HepG2 (cell line): ENCODE measurements at regions not wholly inside any gene's neighbourhood (a gene's known extent, or its start where the extent isn't known, plus 50 kb on each side); places are given as distances from the start of the nearest gene placed in this dataset.

ENCODE experiments used
- ATAC-seq: fragments of 200-7000 bp; cut with Tn5 transposase; 3 replicates; pipeline ENCODE4 v1.9.1; 2020; ENCODE audit warnings: mild to moderate bottlenecking, moderate library complexity
- BruUV-seq: library from RNA; stranded (reverse); fragments of 400-500 nt; replicated peaks from 2 replicates; lab custom pipeline; 2021; lab: Mats Ljungman, UMichigan
- CTCF ChIA-PET: fragments of 300-600 bp; formaldehyde crosslinking; extraction: SDS; loops from one replicate; lab custom pipeline; 2021; ENCODE audit warnings: low total read pairs, inconsistent platforms, low intra/inter-chr PET ratio; lab: Yijun Ruan, JAX
- POLR2A ChIA-PET: fragments of 350-600 bp; sonication (Branson Sonifier 250); formaldehyde crosslinking; loops from one replicate; lab custom pipeline; 2020; ENCODE audit warnings: antibody characterized with exemption, inconsistent platforms; lab: Yijun Ruan, JAX
- DNase-seq: peaks from one replicate; pipeline ENCODE4 v3.0.0-alpha.2; 2015; ENCODE audit warnings: low spot score
- FAIRE-seq: peaks from 3 replicates; lab custom pipeline; 2011; peaks lifted over from hg19 to GRCh38; lab: Jason Lieb, UNC
- H2AFZ ChIP-seq: one replicate; pipeline ENCODE4 v1.6.1; 2011; ENCODE audit warnings: low read length, inconsistent platforms
- H3K27ac ChIP-seq: fragments of 300-600 bp; 3 replicates; pipeline ENCODE4 v1.8.0; 2011; ENCODE audit warnings: mixed run types, mild to moderate bottlenecking, mixed read lengths, low read length, inconsistent platforms; ENCODE audit not compliant: insufficient read depth; ENCODE audit errors: extremely low read length
- H3K27me3 ChIP-seq, 2 experiments: fragments of 200-600 bp in 1 of 2; 2 replicates in 1 of 2; 3 replicates in 1 of 2; pipeline versions ENCODE4 v1.6.0 to v1.8.0; 2011; ENCODE audit warnings: low read length in 2 of 2, mild to moderate bottlenecking in 2 of 2, moderate library complexity in 2 of 2, inconsistent platforms in 1 of 2; ENCODE audit not compliant: insufficient read depth in 2 of 2, control insufficient read depth in 1 of 2
- H3K36me3 ChIP-seq, 2 experiments: fragments of 200-600 bp in 1 of 2; replicated peaks in 1 of 2; 2 replicates in 1 of 2; 3 replicates in 1 of 2; pipeline versions ENCODE4 v1.5.1 to v1.8.0; 2011; ENCODE audit warnings: low read length in 2 of 2, inconsistent platforms in 1 of 2; ENCODE audit not compliant: insufficient read depth in 2 of 2, control insufficient read depth in 1 of 2
- H3K4me1 ChIP-seq: 2 replicates; pipeline ENCODE4 v1.5.1; 2012; ENCODE audit warnings: low read length, inconsistent platforms; ENCODE audit not compliant: insufficient read depth
- H3K4me2 ChIP-seq: 2 replicates; pipeline ENCODE4 v1.6.0; 2011; ENCODE audit warnings: low read depth, low read length, inconsistent platforms
- H3K4me3 ChIP-seq, 3 experiments: fragments of 200-600 bp in 1 of 3; sonication (generic), shearing (Covaris generic) in 1 of 3; replicated peaks in 1 of 3; 2 replicates each; pipeline ENCODE4 v1.5.1; 2011 to 2016; ENCODE audit warnings: low read length in 3 of 3, inconsistent platforms in 2 of 3, low read depth in 2 of 3, mild to moderate bottlenecking in 2 of 3, control low read depth in 1 of 3, mixed read lengths in 1 of 3; ENCODE audit not compliant: insufficient read depth in 1 of 3
- H3K79me2 ChIP-seq: one replicate; pipeline ENCODE4 v1.6.1; 2011; ENCODE audit warnings: low read length, inconsistent platforms; ENCODE audit not compliant: insufficient read depth
- H3K9ac ChIP-seq: 2 replicates; pipeline ENCODE4 v1.6.0; 2011; ENCODE audit warnings: mild to moderate bottlenecking, low read depth, low read length, inconsistent platforms; ENCODE audit not compliant: insufficient read depth
- H3K9me3 ChIP-seq: 2 replicates; pipeline ENCODE4 v1.5.1; 2012; ENCODE audit warnings: mild to moderate bottlenecking, low read length
- H4K20me1 ChIP-seq: 2 replicates; pipeline ENCODE4 v1.6.0; 2011; ENCODE audit warnings: inconsistent platforms, mild to moderate bottlenecking, low read length, moderate library complexity; ENCODE audit not compliant: insufficient read depth
- ATAD3A ChIP-seq: sonication (generic); formaldehyde crosslinking; IDR thresholded peaks from 2 replicates; pipeline ENCODE4 v1.4.0; 2020; ENCODE audit warnings: missing genetic modification reagents
- GTF3A ChIP-seq: sonication (generic); formaldehyde crosslinking; conservative IDR thresholded peaks from 2 replicates; pipeline ENCODE4 v1.4.0; 2020; ENCODE audit warnings: mild to moderate bottlenecking, missing genetic modification reagents
- KDM4B ChIP-seq: sonication (generic); formaldehyde crosslinking; IDR thresholded peaks from 2 replicates; pipeline ENCODE4 v1.4.0; 2020; ENCODE audit warnings: missing genetic modification reagents
- NR2F1 ChIP-seq, 2 experiments: fragments of 450-650 bp in 1 of 2; formaldehyde crosslinking in 1 of 2; IDR thresholded peaks; 2 replicates each; pipeline versions ENCODE4 v1.5.0 to v1.6.1; 2016 to 2020; ENCODE audit warnings: mild to moderate bottlenecking in 1 of 2, missing compliant biosample characterization in 1 of 2, missing genetic modification reagents in 1 of 2, moderate library complexity in 1 of 2
- ZNF12 ChIP-seq: sonication (generic); formaldehyde crosslinking; IDR thresholded peaks from 2 replicates; pipeline ENCODE4 v1.5.0; 2020; ENCODE audit warnings: missing genetic modification reagents
- ZNF274 ChIP-seq: sonication (generic); formaldehyde crosslinking; IDR thresholded peaks from 2 replicates; pipeline ENCODE4 v1.5.1; 2020; ENCODE audit warnings: mild to moderate bottlenecking, missing genetic modification reagents
- ZNF569 ChIP-seq: sonication (generic); formaldehyde crosslinking; IDR thresholded peaks from 2 replicates; pipeline ENCODE4 v1.5.0; 2020; ENCODE audit warnings: mild to moderate bottlenecking, missing genetic modification reagents, moderate library complexity, borderline replicate concordance
- ZNF777 ChIP-seq: sonication (generic); formaldehyde crosslinking; IDR thresholded peaks from 2 replicates; pipeline ENCODE4 v1.4.0; 2020; ENCODE audit warnings: missing genetic modification reagents
- WGBS: methylation state at CpG from one replicate; pipeline ENCODE4 v1.1.6; 2017; ENCODE audit warnings: low lambda C conversion rate; 5-methylcytosine and 5-hydroxymethylcytosine counted together
- in situ Hi-C: cut with HindIII; loops from 2 replicates; pipeline ENCODE4 v1.10.0; 2017; ENCODE audit warnings: low pct_unique_long_range_greater_than_20kb; ENCODE audit not compliant: extremely low pct_ligation_motif_present
- intact Hi-C: fragments of 100-400 bp; cut with micrococcal nuclease; formaldehyde crosslinking; loops from one replicate; pipeline ENCODE4 v1.10.0; 2022; ENCODE audit not compliant: unreplicated experiment
- TF ChIP-seq, protein P1 (sequence below): sonication (generic); formaldehyde crosslinking; IDR thresholded peaks from 2 replicates; pipeline ENCODE4 v1.8.0; 2022; ENCODE audit warnings: missing genetic modification reagents, mild to moderate bottlenecking, moderate library complexity, borderline replicate concordance
- TF ChIP-seq, protein P2 (sequence below): sonication (generic); formaldehyde crosslinking; IDR thresholded peaks from 2 replicates; pipeline ENCODE4 v1.8.0; 2022; ENCODE audit warnings: mild to moderate bottlenecking, missing genetic modification reagents, moderate library complexity
- TF ChIP-seq, protein P3 (sequence below): sonication (generic); formaldehyde crosslinking; IDR thresholded peaks from 2 replicates; pipeline ENCODE4 v1.4.0; 2020; ENCODE audit warnings: missing genetic modification reagents
- TF ChIP-seq, protein P4 (sequence below), 2 experiments: sonication (generic) in 1 of 2; formaldehyde crosslinking in 1 of 2; IDR thresholded peaks; 2 replicates each; pipeline versions ENCODE4 v1.4.0 to v1.6.1; 2016 to 2020; ENCODE audit warnings: borderline replicate concordance in 1 of 2, low read depth in 1 of 2, mild to moderate bottlenecking in 1 of 2, missing genetic modification reagents in 1 of 2
- TF ChIP-seq, protein P5 (sequence below): sonication (generic); formaldehyde crosslinking; IDR thresholded peaks from 2 replicates; pipeline ENCODE4 v1.4.0; 2020; ENCODE audit warnings: missing genetic modification reagents, mild to moderate bottlenecking, borderline replicate concordance

DNA sequence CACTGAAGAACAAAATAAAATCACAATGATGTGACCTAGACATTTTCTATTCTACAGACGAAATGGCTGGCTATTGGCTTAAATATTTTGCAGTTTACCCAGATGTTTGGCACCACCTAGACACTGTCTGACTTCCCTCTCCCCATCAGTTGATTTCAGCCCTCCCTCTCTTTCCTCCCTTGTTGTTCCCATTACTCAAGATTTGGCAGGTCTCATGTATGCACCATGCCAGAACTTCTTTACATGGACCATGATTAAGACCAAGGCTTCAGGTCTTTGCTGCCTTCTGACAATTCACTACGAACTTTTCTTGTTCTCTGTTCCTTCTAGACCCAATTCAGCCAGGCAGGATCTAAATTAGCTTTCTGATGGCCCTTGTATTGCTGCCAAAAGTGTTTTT lies 66.6 kb upstream of the GDNF start:
- Histone ChIP-seq H2AFZ (no peak overlapping the region), H3K27ac (no peak overlapping the region), H3K27me3 (peaks cover 0 to 6% of the 10 kb centered on the region in 2 experiments; a peak in 1 of 5 replicates), H3K4me1 (no peaks in the 10 kb centered on the region), H3K79me2 (no peaks in the 10 kb centered on the region), H3K4me3 (no peak overlapping the region), H3K9ac (no peak overlapping the region), H3K36me3 (no peaks in the 10 kb centered on the region), H4K20me1 (no peaks in the 10 kb centered on the region), H3K4me2 (no peak overlapping the region), H3K9me3 (no peaks in the 10 kb centered on the region)
- FAIRE-seq = no peak
- ATAC-seq = no peak
- 0% methylated on average over 2 of the region's 2 CpGs for WGBS
- ChIA-PET CTCF (no interaction called here), POLR2A (no interaction called here)
- intact Hi-C loops = no loop called here
- in situ Hi-C loops = no loop called here
- no TSS peak for BruUV-seq
- DNase-seq = no peak
- TF ChIP-seq, protein P1, sequence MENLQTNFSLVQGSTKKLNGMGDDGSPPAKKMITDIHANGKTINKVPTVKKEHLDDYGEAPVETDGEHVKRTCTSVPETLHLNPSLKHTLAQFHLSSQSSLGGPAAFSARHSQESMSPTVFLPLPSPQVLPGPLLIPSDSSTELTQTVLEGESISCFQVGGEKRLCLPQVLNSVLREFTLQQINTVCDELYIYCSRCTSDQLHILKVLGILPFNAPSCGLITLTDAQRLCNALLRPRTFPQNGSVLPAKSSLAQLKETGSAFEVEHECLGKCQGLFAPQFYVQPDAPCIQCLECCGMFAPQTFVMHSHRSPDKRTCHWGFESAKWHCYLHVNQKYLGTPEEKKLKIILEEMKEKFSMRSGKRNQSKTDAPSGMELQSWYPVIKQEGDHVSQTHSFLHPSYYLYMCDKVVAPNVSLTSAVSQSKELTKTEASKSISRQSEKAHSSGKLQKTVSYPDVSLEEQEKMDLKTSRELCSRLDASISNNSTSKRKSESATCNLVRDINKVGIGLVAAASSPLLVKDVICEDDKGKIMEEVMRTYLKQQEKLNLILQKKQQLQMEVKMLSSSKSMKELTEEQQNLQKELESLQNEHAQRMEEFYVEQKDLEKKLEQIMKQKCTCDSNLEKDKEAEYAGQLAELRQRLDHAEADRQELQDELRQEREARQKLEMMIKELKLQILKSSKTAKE (CRISPR knock-in tag) = no peak
- no peak for TF ChIP-seq ZNF12 (CRISPR knock-in tag)
- no peak for TF ChIP-seq GTF3A (CRISPR knock-in tag)
- TF ChIP-seq ATAD3A = no peak
- TF ChIP-seq, protein P2, sequence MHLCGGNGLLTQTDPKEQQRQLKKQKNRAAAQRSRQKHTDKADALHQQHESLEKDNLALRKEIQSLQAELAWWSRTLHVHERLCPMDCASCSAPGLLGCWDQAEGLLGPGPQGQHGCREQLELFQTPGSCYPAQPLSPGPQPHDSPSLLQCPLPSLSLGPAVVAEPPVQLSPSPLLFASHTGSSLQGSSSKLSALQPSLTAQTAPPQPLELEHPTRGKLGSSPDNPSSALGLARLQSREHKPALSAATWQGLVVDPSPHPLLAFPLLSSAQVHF (CRISPR knock-in tag) = no peak
- TF ChIP-seq KDM4B (CRISPR knock-in tag) = no peak
- TF ChIP-seq ZNF569 (CRISPR knock-in tag) = no peak
- TF ChIP-seq, protein P3, sequence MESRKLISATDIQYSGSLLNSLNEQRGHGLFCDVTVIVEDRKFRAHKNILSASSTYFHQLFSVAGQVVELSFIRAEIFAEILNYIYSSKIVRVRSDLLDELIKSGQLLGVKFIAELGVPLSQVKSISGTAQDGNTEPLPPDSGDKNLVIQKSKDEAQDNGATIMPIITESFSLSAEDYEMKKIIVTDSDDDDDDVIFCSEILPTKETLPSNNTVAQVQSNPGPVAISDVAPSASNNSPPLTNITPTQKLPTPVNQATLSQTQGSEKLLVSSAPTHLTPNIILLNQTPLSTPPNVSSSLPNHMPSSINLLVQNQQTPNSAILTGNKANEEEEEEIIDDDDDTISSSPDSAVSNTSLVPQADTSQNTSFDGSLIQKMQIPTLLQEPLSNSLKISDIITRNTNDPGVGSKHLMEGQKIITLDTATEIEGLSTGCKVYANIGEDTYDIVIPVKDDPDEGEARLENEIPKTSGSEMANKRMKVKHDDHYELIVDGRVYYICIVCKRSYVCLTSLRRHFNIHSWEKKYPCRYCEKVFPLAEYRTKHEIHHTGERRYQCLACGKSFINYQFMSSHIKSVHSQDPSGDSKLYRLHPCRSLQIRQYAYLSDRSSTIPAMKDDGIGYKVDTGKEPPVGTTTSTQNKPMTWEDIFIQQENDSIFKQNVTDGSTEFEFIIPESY (CRISPR knock-in tag) = no peak
- no peak for TF ChIP-seq ZNF274 (CRISPR knock-in tag)
- TF ChIP-seq, protein P4, sequence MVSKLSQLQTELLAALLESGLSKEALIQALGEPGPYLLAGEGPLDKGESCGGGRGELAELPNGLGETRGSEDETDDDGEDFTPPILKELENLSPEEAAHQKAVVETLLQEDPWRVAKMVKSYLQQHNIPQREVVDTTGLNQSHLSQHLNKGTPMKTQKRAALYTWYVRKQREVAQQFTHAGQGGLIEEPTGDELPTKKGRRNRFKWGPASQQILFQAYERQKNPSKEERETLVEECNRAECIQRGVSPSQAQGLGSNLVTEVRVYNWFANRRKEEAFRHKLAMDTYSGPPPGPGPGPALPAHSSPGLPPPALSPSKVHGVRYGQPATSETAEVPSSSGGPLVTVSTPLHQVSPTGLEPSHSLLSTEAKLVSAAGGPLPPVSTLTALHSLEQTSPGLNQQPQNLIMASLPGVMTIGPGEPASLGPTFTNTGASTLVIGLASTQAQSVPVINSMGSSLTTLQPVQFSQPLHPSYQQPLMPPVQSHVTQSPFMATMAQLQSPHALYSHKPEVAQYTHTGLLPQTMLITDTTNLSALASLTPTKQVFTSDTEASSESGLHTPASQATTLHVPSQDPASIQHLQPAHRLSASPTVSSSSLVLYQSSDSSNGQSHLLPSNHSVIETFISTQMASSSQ (IDR thresholded peaks at IDR 0.05; ENCODE audit: low read depth) = no peak
- TF ChIP-seq, protein P4 (CRISPR knock-in tag; IDR thresholded peaks at IDR 0.05; ENCODE audit: borderline replicate concordance) = no peak
- TF ChIP-seq NR2F1 (CRISPR knock-in tag; IDR thresholded peaks at IDR 0.05) = no peak
- no peak for TF ChIP-seq ZNF777 (CRISPR knock-in tag)
- TF ChIP-seq, protein P5, sequence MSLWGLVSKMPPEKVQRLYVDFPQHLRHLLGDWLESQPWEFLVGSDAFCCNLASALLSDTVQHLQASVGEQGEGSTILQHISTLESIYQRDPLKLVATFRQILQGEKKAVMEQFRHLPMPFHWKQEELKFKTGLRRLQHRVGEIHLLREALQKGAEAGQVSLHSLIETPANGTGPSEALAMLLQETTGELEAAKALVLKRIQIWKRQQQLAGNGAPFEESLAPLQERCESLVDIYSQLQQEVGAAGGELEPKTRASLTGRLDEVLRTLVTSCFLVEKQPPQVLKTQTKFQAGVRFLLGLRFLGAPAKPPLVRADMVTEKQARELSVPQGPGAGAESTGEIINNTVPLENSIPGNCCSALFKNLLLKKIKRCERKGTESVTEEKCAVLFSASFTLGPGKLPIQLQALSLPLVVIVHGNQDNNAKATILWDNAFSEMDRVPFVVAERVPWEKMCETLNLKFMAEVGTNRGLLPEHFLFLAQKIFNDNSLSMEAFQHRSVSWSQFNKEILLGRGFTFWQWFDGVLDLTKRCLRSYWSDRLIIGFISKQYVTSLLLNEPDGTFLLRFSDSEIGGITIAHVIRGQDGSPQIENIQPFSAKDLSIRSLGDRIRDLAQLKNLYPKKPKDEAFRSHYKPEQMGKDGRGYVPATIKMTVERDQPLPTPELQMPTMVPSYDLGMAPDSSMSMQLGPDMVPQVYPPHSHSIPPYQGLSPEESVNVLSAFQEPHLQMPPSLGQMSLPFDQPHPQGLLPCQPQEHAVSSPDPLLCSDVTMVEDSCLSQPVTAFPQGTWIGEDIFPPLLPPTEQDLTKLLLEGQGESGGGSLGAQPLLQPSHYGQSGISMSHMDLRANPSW (CRISPR knock-in tag) = no peak
